Gastroesophageal sphincter (tissue), 3 donors: ENCODE measurements at regions not wholly inside any gene's neighbourhood (a gene's known extent, or its start where the extent isn't known, plus 50 kb on each side); places are given as distances from the start of the nearest gene placed in this dataset.

Experiments
- EP300 ChIP-seq: sonication (generic); formaldehyde crosslinking; IDR thresholded peaks from one replicate; pipeline ENCODE4 v1.6.1; 2017; ENCODE audit warnings: antibody characterized with exemption, mild to moderate bottlenecking
- POLR2A ChIP-seq, 2 donors: fragments of 450-650 bp; IDR thresholded peaks; one replicate each; pipeline ENCODE4 v1.6.1; 2017; ENCODE audit warnings: antibody characterized with exemption in 2 of 2, mild to moderate bottlenecking in 2 of 2, moderate library complexity in 1 of 2
- POLR2AphosphoS5 ChIP-seq: sonication (generic); formaldehyde crosslinking; IDR thresholded peaks from one replicate; pipeline ENCODE4 v1.6.1; 2017; ENCODE audit warnings: antibody characterized with exemption
- TF ChIP-seq, protein P1 (sequence below), 4 experiments: fragments of 200-600 bp in 2 of 4; fragments of 450-650 bp in 2 of 4; sonication (generic) in 1 of 4; IDR thresholded peaks; one replicate each; pipeline ENCODE4 v1.5.1; 2017 to 2019; ENCODE audit warnings: antibody characterized with exemption in 4 of 4, mild to moderate bottlenecking in 2 of 4, moderate library complexity in 2 of 4

DNA sequence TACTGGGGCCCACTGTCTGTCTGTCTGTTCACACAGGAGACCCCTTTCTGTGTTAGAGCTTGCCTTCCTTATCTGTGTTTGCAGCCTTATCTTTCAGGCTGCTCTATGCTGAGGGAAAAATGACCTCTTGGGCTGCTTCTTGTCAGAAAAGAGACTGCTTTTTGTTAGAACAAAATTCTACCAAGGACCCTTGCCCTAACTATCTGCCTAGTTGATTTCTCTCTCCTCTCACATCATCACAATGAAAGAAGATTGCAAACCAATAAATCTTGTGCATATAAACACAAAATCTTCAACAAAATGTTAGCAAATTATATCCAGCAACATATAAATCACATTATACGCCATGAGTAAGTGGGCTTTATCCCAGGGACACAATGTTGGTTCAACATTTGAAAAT is 1117.7 kb downstream of the CDH11 start:
- TF ChIP-seq EP300 (no peak), POLR2A (IDR thresholded peaks at IDR 0.05) (no peak), POLR2AphosphoS5 (no peak)
- TF ChIP-seq, protein P1, sequence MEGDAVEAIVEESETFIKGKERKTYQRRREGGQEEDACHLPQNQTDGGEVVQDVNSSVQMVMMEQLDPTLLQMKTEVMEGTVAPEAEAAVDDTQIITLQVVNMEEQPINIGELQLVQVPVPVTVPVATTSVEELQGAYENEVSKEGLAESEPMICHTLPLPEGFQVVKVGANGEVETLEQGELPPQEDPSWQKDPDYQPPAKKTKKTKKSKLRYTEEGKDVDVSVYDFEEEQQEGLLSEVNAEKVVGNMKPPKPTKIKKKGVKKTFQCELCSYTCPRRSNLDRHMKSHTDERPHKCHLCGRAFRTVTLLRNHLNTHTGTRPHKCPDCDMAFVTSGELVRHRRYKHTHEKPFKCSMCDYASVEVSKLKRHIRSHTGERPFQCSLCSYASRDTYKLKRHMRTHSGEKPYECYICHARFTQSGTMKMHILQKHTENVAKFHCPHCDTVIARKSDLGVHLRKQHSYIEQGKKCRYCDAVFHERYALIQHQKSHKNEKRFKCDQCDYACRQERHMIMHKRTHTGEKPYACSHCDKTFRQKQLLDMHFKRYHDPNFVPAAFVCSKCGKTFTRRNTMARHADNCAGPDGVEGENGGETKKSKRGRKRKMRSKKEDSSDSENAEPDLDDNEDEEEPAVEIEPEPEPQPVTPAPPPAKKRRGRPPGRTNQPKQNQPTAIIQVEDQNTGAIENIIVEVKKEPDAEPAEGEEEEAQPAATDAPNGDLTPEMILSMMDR (IDR thresholded peaks at IDR 0.05), result no peak
